Mesendoderm (in vitro differentiated cells): ENCODE measurements at regions not wholly inside any gene's neighbourhood (a gene's known extent, or its start where the extent isn't known, plus 50 kb on each side); places are given as distances from the start of the nearest gene placed in this dataset.
"Not testable (repeated sequence)": the region's sequence is repeated elsewhere in the genome, so short reads cannot be mapped to it uniquely, and the experiment has no call there.

ENCODE experiments used
- DNase-seq: peaks from one replicate; pipeline ENCODE4 v3.0.0; 2013
- H2AK5ac ChIP-seq: 2 replicates; pipeline ENCODE4 v1.6.1; 2013; ENCODE audit warnings: low read length, inconsistent platforms
- H2BK120ac ChIP-seq: 2 replicates; pipeline ENCODE4 v1.6.1; 2013; ENCODE audit warnings: low read depth, mild to moderate bottlenecking, low read length, moderate library complexity, mixed read lengths
- H2BK15ac ChIP-seq: replicated peaks from 2 replicates; pipeline ENCODE4 v1.6.1; 2013; ENCODE audit warnings: low read depth, mild to moderate bottlenecking, moderate library complexity
- H2BK5ac ChIP-seq: 2 replicates; pipeline ENCODE4 v1.6.1; 2013; ENCODE audit warnings: low read length, inconsistent platforms
- H3K18ac ChIP-seq: 2 replicates; pipeline ENCODE4 v1.6.1; 2013; ENCODE audit warnings: mild to moderate bottlenecking, low read length, mixed read lengths
- H3K23ac ChIP-seq: one replicate; pipeline ENCODE4 v1.6.1; 2013; ENCODE audit warnings: low read length
- H3K27ac ChIP-seq: 2 replicates; pipeline ENCODE4 v1.5.1; 2013; ENCODE audit warnings: low read depth, mild to moderate bottlenecking, inconsistent platforms, low read length, moderate library complexity
- H3K27me3 ChIP-seq: 2 replicates; pipeline ENCODE4 v1.6.1; 2013; ENCODE audit warnings: low read length, control low read depth, mild to moderate bottlenecking, inconsistent platforms; ENCODE audit not compliant: insufficient read depth, poor library complexity
- H3K36me3 ChIP-seq: 2 replicates; pipeline ENCODE4 v1.6.1; 2013; ENCODE audit warnings: low read length, inconsistent platforms; ENCODE audit not compliant: control insufficient read depth, insufficient read depth
- H3K4ac ChIP-seq: one replicate; pipeline ENCODE4 v1.6.1; 2013; ENCODE audit warnings: low read depth, mild to moderate bottlenecking, low read length, moderate library complexity
- H3K4me1 ChIP-seq: 2 replicates; pipeline ENCODE4 v1.6.1; 2013; ENCODE audit warnings: low read depth, low read length, inconsistent platforms; ENCODE audit not compliant: control insufficient read depth
- H3K4me2 ChIP-seq: 2 replicates; pipeline ENCODE4 v1.6.1; 2013; ENCODE audit warnings: low read length
- H3K4me3 ChIP-seq: 2 replicates; pipeline ENCODE4 v1.5.1; 2013; ENCODE audit warnings: mild to moderate bottlenecking, low read length
- H3K56ac ChIP-seq: one replicate; pipeline ENCODE4 v1.6.1; 2013; ENCODE audit warnings: low read length
- H3K79me1 ChIP-seq: 2 replicates; pipeline ENCODE4 v1.6.1; 2013; ENCODE audit warnings: low read length, inconsistent platforms
- H3K79me2 ChIP-seq: 2 replicates; pipeline ENCODE4 v1.6.1; 2013; ENCODE audit warnings: mild to moderate bottlenecking, low read length; ENCODE audit not compliant: control insufficient read depth, insufficient read depth
- H3K9ac ChIP-seq: 2 replicates; pipeline ENCODE4 v1.6.1; 2013; ENCODE audit warnings: low read length, inconsistent platforms
- H4K5ac ChIP-seq: one replicate; pipeline ENCODE4 v1.6.1; 2013; ENCODE audit warnings: low read length
- H4K8ac ChIP-seq: one replicate; pipeline ENCODE4 v1.6.1; 2013; ENCODE audit warnings: low read depth, mild to moderate bottlenecking, control low read depth, low read length, moderate library complexity
- WGBS: extraction: QIAGEN DNeasy Blood & Tissue Kit; methylation state at CpG from one replicate; pipeline ENCODE4 v1.1.7; 2013; ENCODE audit warnings: low lambda C conversion rate, missing lambda C conversion rate; ENCODE audit not compliant: insufficient coverage; ENCODE audit errors: extremely low coverage; 5-methylcytosine and 5-hydroxymethylcytosine counted together

- not testable (repeated sequence) for H3K23ac ChIP-seq, H2BK5ac ChIP-seq, H4K8ac ChIP-seq, H4K5ac ChIP-seq, H3K18ac ChIP-seq, H3K9ac ChIP-seq, H3K4me1 ChIP-seq, H3K36me3 ChIP-seq, H3K79me2 ChIP-seq, H3K79me1 ChIP-seq, H2BK15ac ChIP-seq, DNase-seq, H3K56ac ChIP-seq, H2AK5ac ChIP-seq, H3K4me2 ChIP-seq, H3K27me3 ChIP-seq, H2BK120ac ChIP-seq, H3K27ac ChIP-seq, H3K4me3 ChIP-seq, H3K4ac ChIP-seq
- WGBS: no CpG with 5 or more reads among the region's 7 CpGs
These were observed 53.1 kb upstream of the LPCAT1 start for GRCh38 chr5:1576851-1577250.

DNA sequence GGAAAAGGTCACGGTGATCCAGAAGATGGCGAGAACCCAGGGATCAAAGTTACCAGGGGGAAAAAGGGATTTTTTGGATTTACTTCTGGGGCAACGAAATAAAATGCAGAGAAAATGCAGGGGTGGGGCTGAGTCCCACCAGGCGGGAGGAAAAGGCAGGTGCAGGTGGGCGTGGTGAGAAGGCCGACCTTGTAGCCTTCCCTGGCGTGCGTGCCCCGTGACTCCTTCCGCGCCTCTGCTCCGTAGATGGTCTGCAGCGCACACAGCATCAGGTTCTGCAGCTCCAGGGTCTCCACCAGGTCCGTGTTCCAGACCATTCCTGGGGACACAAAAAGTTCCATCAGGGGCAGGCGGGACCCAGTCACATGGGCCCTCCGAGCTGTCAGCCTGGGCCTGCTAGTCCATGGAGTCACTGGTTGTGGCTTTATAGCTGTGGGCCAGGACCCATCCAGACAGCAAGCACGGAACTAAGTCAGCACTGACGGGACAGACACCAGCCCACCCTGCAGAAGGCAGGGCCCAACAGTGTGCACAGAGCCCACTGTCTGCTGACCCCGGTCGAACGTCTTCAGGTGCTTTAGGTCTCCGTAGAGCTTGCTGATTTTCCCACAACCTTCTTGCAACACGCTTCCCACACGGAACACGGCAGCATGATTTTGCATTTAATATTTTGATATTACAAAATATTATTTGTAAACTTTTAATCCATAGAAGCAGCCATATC, 52.4 kb upstream of the LPCAT1 start:
- H2AK5ac ChIP-seq, H4K8ac ChIP-seq, H3K36me3 ChIP-seq, H2BK15ac ChIP-seq, H3K4me2 ChIP-seq, H4K5ac ChIP-seq, H3K4ac ChIP-seq, H3K79me1 ChIP-seq, H3K18ac ChIP-seq, H3K27me3 ChIP-seq, H2BK5ac ChIP-seq, H3K56ac ChIP-seq, H3K23ac ChIP-seq, H3K4me1 ChIP-seq, H3K79me2 ChIP-seq, DNase-seq, H3K4me3 ChIP-seq, H2BK120ac ChIP-seq, H3K9ac ChIP-seq, H3K27ac ChIP-seq: not testable (repeated sequence)
- no CpG with 5 or more reads among the region's 25 CpGs for WGBS

- not testable (repeated sequence) for H3K79me2 ChIP-seq, H2BK120ac ChIP-seq, H3K79me1 ChIP-seq, H3K4ac ChIP-seq, H3K27ac ChIP-seq, H2BK5ac ChIP-seq, H3K9ac ChIP-seq, H3K4me2 ChIP-seq, H3K4me3 ChIP-seq, H3K27me3 ChIP-seq, H4K5ac ChIP-seq, H3K23ac ChIP-seq, H3K56ac ChIP-seq, H2BK15ac ChIP-seq, H2AK5ac ChIP-seq, H3K36me3 ChIP-seq, H4K8ac ChIP-seq, DNase-seq, H3K4me1 ChIP-seq, H3K18ac ChIP-seq
- no CpG with 5 or more reads among the region's 5 CpGs for WGBS
These were observed 51.7 kb upstream of the LPCAT1 start for GRCh38 chr5:1575491-1575890.

DNA sequence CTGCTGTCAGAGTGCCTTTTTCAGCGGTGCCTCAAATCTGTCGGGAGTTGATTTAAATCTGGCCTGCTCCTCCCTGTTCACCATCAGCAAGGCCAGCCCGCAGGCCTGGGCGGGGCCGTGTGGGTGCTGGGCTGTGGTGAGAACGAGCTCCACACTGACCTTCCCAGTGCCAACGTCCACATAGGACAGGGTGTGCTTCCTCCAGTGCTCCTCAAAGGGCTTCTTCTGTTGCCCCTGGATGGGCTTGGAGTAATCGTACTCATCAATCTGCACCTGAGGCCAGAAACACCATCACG, 50.2 kb upstream of the LPCAT1 start:
- not testable (repeated sequence) for H3K9ac ChIP-seq, H3K79me1 ChIP-seq, H3K4ac ChIP-seq, H4K8ac ChIP-seq, H3K4me1 ChIP-seq, H3K79me2 ChIP-seq, H4K5ac ChIP-seq, H3K56ac ChIP-seq, H3K27me3 ChIP-seq, H3K23ac ChIP-seq, H2AK5ac ChIP-seq, H2BK120ac ChIP-seq, H3K4me3 ChIP-seq, H3K27ac ChIP-seq, DNase-seq, H3K36me3 ChIP-seq, H2BK5ac ChIP-seq, H3K4me2 ChIP-seq, H3K18ac ChIP-seq, H2BK15ac ChIP-seq
- WGBS: no CpG with 5 or more reads among the region's 9 CpGs

- not testable (repeated sequence) for H2BK120ac ChIP-seq, H3K18ac ChIP-seq, H3K4me1 ChIP-seq, H4K8ac ChIP-seq, H2BK5ac ChIP-seq, H3K36me3 ChIP-seq, H3K4me2 ChIP-seq, H3K4me3 ChIP-seq, H3K27me3 ChIP-seq, H3K79me1 ChIP-seq, H3K4ac ChIP-seq, DNase-seq, H2BK15ac ChIP-seq, H3K56ac ChIP-seq, H3K9ac ChIP-seq, H3K27ac ChIP-seq, H3K23ac ChIP-seq, H2AK5ac ChIP-seq, H3K79me2 ChIP-seq, H4K5ac ChIP-seq
- WGBS: no CpG with 5 or more reads among the region's 15 CpGs
These were observed 49.7 kb upstream of the LPCAT1 start for GRCh38 chr5:1573217-1574022.
